ENCODE measurements at regions not wholly inside any gene's neighbourhood (a gene's known extent, or its start where the extent isn't known, plus 50 kb on each side); places are given as distances from the start of the nearest gene placed in this dataset.

- intact Hi-C loops (cut with micrococcal nuclease): loop anchor here (5.0 kb wide), 1 partner anchor 144 kb away; the partner anchor contains the start of gene RET
Observed at GRCh38 chr10:42932735-42933447, 144.0 kb upstream of the RET start.

GRCh38 chr10:42933448-42934340 lies 143.2 kb upstream of the RET start:
- intact Hi-C loops (cut with micrococcal nuclease): loop anchor here (5.0 kb wide), 1 partner anchor 144 kb away; the partner anchor contains the start of gene RET

GRCh38 chr10:42934351-42934811 lies 142.5 kb upstream of the RET start:
- intact Hi-C loops (cut with micrococcal nuclease): loop anchor here (5.0 kb wide), 1 partner anchor 143 kb away; the partner anchor contains the start of gene RET

- intact Hi-C loops (cut with micrococcal nuclease): loop anchor here (5.0 kb wide), 1 partner anchor 142 kb away; the partner anchor contains the start of gene RET
Observed at GRCh38 chr10:42934842-42935241, 142.0 kb upstream of the RET start.

- intact Hi-C loops (cut with micrococcal nuclease): no loop called here
Observed at GRCh38 chr10:42935466-42935865, 141.4 kb upstream of the RET start.

GRCh38 chr10:42936580-42936979 lies 140.3 kb upstream of the RET start:
- intact Hi-C loops (cut with micrococcal nuclease): no loop called here

- intact Hi-C loops (cut with micrococcal nuclease): no loop called here
Observed at GRCh38 chr10:42937048-42937447, 139.8 kb upstream of the RET start.

- intact Hi-C loops (cut with micrococcal nuclease): no loop called here
Observed at GRCh38 chr10:42937649-42938180, 139.2 kb upstream of the RET start.

- intact Hi-C loops (cut with micrococcal nuclease): no loop called here
Observed at GRCh38 chr10:42938351-42938750, 138.5 kb upstream of the RET start.

- intact Hi-C loops (cut with micrococcal nuclease): no loop called here
Observed at GRCh38 chr10:42939237-42939636, 137.6 kb upstream of the RET start.

- intact Hi-C loops (cut with micrococcal nuclease): no loop called here
Observed at GRCh38 chr10:42939685-42940366, 137.0 kb upstream of the RET start.

- intact Hi-C loops (cut with micrococcal nuclease): no loop called here
Observed at GRCh38 chr10:42940487-42941294, 136.2 kb upstream of the RET start.

GRCh38 chr10:42941295-42941644 lies 135.6 kb upstream of the RET start:
- intact Hi-C loops (cut with micrococcal nuclease): no loop called here

- intact Hi-C loops (cut with micrococcal nuclease): no loop called here
Observed at GRCh38 chr10:42941790-42942189, 135.1 kb upstream of the RET start.

GRCh38 chr10:42942279-42942950 lies 134.5 kb upstream of the RET start:
- intact Hi-C loops (cut with micrococcal nuclease): no loop called here

- intact Hi-C loops (cut with micrococcal nuclease): no loop called here
Observed at GRCh38 chr10:42943025-42943818, 133.6 kb upstream of the RET start.

- intact Hi-C loops (cut with micrococcal nuclease): no loop called here
Observed at GRCh38 chr10:42948040-42948439, 128.8 kb upstream of the RET start.

- intact Hi-C loops (cut with micrococcal nuclease): no loop called here
Observed at GRCh38 chr10:42949287-42949686, 127.6 kb upstream of the RET start.
